ENCODE measurements at regions not wholly inside any gene's neighbourhood (a gene's known extent, or its start where the extent isn't known, plus 50 kb on each side); places are given as distances from the start of the nearest gene placed in this dataset.

DNA sequence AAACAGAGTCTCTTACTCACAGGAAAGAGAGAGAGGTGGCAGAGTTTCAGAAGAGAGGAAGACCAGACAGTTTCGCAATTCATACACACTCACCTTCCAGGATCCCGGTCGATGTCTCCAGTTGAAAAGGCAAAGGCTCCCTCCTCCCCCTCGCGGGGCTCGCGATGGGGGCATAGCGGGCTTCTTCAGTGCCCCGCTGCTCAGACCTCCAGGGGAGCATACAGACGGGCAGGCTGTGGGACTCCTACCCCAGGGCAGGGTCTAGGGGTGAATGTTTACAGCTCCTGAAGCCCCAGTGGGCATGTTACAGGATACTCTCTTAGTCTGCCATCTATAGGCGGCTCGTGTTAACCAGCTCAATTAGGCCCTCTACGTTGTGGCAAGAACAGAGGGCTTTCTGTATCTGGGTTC is 139.2 kb downstream of the SLITRK5 start:
- DNase-seq (ENCODE audit: low read depth, low spot score) (no peak), ATAC-seq (peak; percentile 47; the same call in 1 of the 2 replicates)
- RAD21 ChIA-PET (ENCODE audit: low non-redundant PET in 1 of 2, low total read pairs in 2 of 2, uncharacterized antibody in 2 of 2, unreplicated experiment in 2 of 2) = no interaction called here
- no peaks in the 10 kb centered on the region for H3K27me3 ChIP-seq (ENCODE audit: insufficient read depth, low read length)
- H3K9me2 ChIP-seq (ENCODE audit: insufficient read depth) = no peaks in the 10 kb centered on the region
- no peaks in the 10 kb centered on the region for H4K20me1 ChIP-seq (ENCODE audit: insufficient read depth)
- H3K36me3 ChIP-seq (ENCODE audit: control insufficient read depth in 1 of 2, insufficient read depth in 2 of 2, low read length in 2 of 2) = no peaks in the 10 kb centered on the region
- H2AFZ ChIP-seq (ENCODE audit: low read depth, low read length, poor library complexity, severe bottlenecking) = no peak overlapping the region
- no peaks in the 10 kb centered on the region for H3K4me1 ChIP-seq (ENCODE audit: control insufficient read depth in 1 of 2, insufficient read depth in 2 of 2, low read length in 2 of 2)
- no peak overlapping the region for H3K27ac ChIP-seq (ENCODE audit: low read depth, low read length)
- no peak overlapping the region for H3K4me3 ChIP-seq (replicated peaks in 1 of 2; ENCODE audit: low read depth in 1 of 2, low read length in 2 of 2)
- no peak overlapping the region for H3K9ac ChIP-seq (ENCODE audit: low read length)
- BruUV-seq (replicated peaks) = no TSS peak
- TF ChIP-seq, protein P1, sequence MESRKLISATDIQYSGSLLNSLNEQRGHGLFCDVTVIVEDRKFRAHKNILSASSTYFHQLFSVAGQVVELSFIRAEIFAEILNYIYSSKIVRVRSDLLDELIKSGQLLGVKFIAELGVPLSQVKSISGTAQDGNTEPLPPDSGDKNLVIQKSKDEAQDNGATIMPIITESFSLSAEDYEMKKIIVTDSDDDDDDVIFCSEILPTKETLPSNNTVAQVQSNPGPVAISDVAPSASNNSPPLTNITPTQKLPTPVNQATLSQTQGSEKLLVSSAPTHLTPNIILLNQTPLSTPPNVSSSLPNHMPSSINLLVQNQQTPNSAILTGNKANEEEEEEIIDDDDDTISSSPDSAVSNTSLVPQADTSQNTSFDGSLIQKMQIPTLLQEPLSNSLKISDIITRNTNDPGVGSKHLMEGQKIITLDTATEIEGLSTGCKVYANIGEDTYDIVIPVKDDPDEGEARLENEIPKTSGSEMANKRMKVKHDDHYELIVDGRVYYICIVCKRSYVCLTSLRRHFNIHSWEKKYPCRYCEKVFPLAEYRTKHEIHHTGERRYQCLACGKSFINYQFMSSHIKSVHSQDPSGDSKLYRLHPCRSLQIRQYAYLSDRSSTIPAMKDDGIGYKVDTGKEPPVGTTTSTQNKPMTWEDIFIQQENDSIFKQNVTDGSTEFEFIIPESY (IDR thresholded peaks at IDR 0.05; ENCODE audit: extremely low read depth, insufficient replicate concordance, low read length) = no peak
- TF ChIP-seq EZH2 (IDR thresholded peaks at IDR 0.05) (no peak), POLR2A (IDR thresholded peaks at IDR 0.05; ENCODE audit: borderline replicate concordance, extremely low read depth, insufficient read depth, insufficient read length) (no peak), CEBPB (IDR thresholded peaks at IDR 0.05; ENCODE audit: low read depth) (no peak), TCF7L2 (IDR thresholded peaks at IDR 0.05; ENCODE audit: borderline replicate concordance, extremely low read depth, insufficient read depth, insufficient read length) (no peak), ZFX (IDR thresholded peaks at IDR 0.05) (no peak), SIN3A (IDR thresholded peaks at IDR 0.05; ENCODE audit: low read depth) (no peak), RAD21 (IDR thresholded peaks at IDR 0.05; ENCODE audit: low read depth) (no peak), JUND (IDR thresholded peaks at IDR 0.05) (no peak)
- TF ChIP-seq, protein P2, sequence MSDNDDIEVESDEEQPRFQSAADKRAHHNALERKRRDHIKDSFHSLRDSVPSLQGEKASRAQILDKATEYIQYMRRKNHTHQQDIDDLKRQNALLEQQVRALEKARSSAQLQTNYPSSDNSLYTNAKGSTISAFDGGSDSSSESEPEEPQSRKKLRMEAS (IDR thresholded peaks at IDR 0.05) = no peak
- TF ChIP-seq, protein P3, sequence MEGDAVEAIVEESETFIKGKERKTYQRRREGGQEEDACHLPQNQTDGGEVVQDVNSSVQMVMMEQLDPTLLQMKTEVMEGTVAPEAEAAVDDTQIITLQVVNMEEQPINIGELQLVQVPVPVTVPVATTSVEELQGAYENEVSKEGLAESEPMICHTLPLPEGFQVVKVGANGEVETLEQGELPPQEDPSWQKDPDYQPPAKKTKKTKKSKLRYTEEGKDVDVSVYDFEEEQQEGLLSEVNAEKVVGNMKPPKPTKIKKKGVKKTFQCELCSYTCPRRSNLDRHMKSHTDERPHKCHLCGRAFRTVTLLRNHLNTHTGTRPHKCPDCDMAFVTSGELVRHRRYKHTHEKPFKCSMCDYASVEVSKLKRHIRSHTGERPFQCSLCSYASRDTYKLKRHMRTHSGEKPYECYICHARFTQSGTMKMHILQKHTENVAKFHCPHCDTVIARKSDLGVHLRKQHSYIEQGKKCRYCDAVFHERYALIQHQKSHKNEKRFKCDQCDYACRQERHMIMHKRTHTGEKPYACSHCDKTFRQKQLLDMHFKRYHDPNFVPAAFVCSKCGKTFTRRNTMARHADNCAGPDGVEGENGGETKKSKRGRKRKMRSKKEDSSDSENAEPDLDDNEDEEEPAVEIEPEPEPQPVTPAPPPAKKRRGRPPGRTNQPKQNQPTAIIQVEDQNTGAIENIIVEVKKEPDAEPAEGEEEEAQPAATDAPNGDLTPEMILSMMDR (IDR thresholded peaks at IDR 0.05 in 2 of 3, conservative IDR thresholded peaks at IDR 0.05 in 1 of 3; ENCODE audit: borderline replicate concordance in 1 of 3, insufficient read depth in 1 of 3, low read depth in 2 of 3, low read length in 2 of 3) = no peak
- no peak overlapping the region for H3K4me2 ChIP-seq (ENCODE audit: low read length)
- intact Hi-C loops (cut with micrococcal nuclease) = no loop called here
- CTCF ChIA-PET = no interaction called here
- POLR2A ChIA-PET = no interaction called here
- no peaks in the 10 kb centered on the region for H3K79me2 ChIP-seq (ENCODE audit: insufficient read depth, low read length)
- no peaks in the 10 kb centered on the region; a peak in 1 of 4 replicates for H3K9me3 ChIP-seq (ENCODE audit: control insufficient read depth in 1 of 2, insufficient read depth in 1 of 2, low read depth in 1 of 2, low read length in 2 of 2)

Data from HCT116 (cell line).